Pons (tissue), 1 donor: ENCODE measurements at regions not wholly inside any gene's neighbourhood (a gene's known extent, or its start where the extent isn't known, plus 50 kb on each side); places are given as distances from the start of the nearest gene placed in this dataset.

Source experiments
- DNase-seq: peaks from one replicate; pipeline ENCODE4 v3.0.0-alpha.2; 2016; ENCODE audit warnings: low spot score

DNA sequence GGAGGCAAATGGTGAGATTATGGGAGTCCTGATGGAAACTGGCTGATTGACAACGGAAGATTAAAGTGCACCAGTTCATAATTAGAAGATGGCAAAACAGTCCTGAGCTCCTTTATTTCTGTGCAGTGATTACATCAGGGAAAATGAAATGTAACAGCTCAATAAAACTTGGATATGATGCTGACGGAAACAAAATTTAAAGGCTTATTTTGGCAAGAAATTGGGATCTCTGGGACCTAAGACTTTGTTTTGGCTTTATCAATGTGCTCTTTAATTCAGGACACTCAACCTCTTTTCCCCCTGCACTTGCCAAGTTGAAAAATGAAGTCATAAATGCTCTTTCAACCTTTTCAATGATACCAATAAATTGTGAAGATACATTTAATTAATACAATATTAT is 226.8 kb downstream of the C6orf118 start:
- DNase-seq, result no peak

DNA sequence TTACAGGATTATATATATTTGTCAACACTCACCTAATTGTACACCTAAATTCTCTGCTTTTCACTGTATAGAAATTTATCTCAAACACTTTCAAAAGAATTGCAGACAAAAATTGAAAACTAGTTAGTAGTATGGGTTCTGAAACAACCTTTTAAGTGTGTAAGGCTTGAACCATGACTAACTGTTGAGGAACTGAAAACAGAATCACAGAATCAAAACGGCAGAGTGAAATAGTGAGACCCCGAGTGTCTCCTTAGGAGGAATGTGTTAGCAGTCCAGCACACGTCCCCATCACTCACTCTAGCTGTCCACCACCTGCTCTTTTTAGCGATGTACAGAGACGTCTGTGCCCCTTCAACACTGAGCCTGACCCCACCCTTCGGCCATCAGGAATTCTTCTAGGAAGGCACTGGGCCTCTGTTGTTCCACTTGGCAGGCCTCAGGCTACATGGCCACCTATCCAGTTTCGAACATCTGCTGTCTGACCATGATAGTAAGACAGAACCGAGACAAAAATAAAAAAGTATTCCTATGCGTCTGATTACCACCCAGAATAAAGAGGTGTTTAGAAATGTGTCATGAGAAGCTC is 227.4 kb downstream of the C6orf118 start:
- no peak for DNase-seq

DNA sequence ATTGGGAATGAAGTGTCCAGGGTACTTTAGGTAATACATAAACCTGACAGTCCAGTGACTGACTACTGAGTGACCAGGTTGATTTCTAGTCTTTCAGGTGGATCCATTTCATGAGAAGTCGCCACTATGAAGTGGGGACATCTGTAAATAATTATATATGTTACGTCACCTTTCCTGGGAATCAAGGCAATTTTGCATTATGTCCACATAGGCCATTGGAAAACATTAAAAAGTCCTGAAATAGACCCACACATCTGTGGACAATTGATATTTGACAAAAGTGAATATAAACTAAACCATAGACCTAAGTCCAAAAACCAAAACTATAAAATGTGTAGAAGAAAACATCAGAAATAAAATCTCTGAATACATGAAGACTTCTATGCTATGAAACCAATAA is 231.5 kb downstream of the C6orf118 start:
- DNase-seq, result no peak

DNA sequence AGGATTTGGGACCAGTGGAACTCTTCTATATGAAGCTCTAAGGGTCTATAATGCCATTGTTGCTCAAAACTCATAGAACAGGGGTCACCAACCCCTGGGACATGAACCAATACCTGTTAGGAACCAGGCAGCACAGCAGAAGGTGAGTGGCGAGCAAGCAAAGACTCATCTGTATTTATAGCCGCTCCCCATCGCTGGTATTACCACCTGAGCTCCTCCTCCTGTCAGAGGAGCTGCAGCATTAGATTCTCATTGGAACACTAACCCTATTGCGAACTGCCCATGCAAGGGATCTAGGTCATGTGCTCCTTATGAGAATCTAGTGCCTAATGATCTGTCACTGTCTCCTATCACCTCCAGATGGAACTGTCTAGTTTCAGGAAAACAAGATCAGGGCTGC is 237.5 kb downstream of the C6orf118 start:
- DNase-seq, result no peak

DNA sequence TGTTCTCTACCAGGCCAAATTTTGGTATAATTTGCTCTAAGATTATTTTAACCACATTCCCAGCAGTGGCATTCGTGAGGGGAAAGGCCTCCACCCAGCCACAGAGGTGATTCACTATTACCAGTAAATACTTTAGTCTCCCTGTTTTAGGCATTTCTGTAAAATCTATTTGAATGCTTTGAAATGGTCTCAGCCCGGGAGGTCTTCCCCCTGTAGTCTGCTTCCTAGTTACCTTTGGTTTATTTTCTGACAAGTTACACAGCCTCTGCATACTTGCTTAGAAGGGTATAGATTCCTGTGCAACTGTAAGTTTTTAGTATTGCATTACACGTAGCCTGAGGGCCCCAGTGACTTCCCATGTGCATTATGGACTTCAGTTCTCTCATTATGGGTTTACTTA is 248.7 kb downstream of the C6orf118 start:
- DNase-seq, result no peak

DNA sequence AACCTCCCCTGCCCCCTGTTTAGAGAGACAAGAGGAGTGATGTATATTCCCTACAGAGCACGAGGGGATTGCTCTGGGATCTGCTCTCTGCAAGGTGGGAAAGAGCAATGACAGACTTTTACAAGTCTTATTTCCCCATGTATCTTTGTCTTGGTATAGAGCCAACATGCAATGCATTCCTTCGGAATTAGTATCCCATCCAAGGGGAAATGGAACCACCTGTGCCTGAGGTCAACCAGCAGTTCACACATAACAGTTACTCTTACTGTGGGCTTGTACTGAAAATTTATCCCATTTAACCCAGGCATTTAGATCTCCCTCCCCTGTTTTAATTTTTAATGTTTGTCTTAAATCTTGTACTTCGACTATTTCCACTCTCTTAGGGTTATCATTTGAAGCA is 250.4 kb downstream of the C6orf118 start:
- no peak for DNase-seq

DNA sequence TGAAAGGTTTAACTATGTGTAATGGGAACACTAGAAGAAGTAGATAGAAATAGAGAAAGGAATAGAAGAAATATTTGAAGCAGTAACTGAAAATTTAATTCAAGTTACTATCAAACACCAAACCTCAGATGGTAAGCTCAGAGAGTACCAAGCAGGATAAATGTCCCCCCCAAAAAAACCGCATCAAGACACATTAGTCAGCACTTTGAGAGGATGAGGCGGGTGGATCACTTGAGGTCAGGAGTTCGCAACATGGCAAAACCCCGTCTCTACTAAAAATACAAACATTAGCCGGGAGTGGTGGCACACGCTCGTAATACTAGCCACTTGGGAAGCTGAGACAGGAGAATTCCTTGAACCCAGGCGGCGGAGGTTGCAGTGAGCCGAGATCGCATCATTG is 253.1 kb downstream of the C6orf118 start:
- DNase-seq, result no peak

DNA sequence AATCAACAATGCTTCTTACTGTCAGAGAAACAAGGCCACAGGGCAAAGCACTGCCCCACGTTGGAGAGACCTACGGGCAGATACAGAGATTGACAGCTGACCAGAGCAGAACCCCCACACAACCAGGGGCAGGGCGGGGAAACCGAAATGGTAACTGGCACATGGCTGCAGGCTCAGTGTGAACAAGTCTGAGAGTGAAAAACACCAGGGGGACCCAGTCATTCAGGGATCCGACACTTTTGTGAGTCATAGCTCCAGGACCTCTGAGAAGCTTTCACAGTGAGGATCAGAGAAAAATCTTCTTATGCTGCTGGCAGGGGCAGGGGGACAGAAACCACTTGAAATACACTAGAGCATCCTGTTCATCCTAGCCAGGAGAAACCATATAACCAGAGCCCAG is 254.2 kb downstream of the C6orf118 start:
- DNase-seq, result peak; percentile 43

DNA sequence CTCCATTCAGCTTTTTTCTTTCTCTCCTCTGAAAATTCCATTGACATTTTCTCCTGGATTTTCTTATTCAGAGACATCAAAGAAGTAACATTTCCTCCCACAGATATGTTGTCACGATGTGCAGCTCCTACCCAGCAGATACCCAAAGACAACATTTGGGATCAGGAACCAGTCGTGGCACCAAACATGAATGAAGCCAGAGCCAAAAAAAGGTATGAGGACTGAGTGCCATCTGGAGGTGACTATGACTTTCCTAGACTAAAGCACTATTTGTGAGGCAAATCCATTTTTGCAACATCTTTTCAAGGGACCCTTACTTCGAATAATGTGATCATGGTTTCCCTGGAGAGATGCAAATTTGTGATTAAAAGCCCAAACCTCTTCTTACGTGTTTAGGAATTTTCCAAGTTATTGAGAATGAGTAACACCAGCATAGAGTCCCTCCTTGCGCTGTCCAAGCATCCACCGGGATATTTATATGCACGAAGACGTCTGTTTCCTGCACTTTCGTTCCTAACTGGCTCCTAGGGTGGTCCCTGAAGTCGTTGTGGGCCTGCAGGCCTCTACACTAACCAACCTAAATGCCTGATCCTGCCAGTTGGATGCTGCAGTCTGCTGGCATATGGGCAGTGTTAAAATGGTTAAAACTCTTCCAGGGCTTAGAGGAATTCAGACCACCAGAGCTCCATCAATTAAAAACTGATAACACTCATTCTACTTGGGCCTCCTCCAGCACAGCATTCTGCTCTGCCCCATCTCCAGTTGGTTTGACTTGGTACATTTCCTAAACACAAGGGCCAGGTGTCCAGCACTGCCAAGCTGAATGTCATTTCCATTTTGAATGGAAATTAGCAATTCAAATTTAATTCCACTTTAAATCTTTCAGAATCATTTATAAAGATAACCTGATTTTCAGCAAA is 256.6 kb downstream of the C6orf118 start:
- no peak for DNase-seq

DNA sequence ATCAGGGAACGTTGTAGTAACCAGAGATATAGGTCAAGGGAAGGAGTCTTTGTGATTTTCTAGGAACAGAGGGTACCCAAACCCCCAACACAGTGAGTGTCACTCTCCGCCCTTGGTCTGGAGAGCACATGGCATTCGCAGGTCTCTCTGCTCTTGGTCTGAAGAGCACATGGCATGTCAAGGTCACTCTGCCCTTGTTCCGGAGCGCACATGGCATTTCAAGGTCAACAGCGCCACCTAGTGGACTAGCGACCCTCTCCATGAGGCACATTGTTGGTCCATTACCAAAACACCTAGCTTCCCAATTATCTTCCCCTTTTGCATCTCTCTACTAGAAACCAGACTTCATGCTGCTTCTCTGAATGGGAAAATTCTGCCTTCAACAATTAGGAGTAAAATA is 260.0 kb downstream of the C6orf118 start:
- peak; percentile 6 for DNase-seq

DNA sequence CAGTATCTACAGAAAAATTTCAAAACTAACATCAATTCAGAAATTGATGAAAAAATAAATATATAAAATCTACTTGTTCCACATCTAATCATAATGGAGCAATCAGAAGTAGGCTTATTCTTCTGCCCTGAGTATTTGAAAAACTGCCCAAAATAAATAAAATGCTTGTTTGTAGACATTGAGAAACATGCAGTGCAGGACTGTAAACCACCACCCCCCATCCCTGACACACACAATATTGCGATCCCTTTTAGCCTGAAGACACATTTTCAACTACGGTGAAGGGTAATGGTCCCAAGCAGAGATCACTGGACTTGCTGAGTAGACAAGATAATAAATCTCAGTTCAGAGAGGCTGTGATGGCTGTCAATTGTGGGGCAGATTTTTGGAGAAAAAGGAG is 261.5 kb downstream of the C6orf118 start:
- no peak for DNase-seq

DNA sequence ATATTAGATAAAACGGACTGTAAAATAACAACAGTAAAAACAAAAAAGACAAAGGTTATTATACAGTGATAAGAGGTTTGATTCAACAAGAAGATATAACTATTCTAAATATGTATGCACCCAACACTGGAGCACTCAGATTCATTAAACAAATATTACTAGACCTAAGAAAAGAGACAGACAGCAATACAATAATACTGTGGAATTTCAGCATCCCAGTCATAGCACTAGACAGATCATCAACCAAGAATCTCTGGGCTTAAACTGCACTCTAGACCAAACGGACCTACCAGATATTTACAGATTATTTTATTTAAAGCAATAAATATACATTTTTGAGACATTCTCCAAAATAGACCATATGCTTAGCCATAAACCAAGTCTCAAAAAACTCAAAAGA is 263.8 kb downstream of the C6orf118 start:
- no peak for DNase-seq

DNA sequence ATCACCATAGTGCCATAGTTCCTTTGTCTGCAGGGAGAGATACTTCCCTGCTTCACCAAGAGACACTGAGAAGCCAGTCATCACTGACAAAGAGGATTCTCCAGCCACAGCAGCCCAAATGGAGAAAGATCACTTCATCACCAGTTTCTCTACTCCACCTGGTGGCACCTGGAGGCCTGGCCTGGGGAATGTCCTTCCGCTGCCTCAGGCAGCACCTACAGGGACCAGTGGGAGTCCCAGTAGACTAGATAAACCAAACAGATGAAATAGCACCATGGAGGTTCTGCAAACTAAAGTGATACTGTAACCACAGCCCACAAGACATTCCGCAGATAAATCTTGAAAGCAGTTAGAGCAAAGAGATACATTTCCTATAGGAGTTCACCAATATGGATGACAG is 266.5 kb downstream of the C6orf118 start:
- no peak for DNase-seq

DNA sequence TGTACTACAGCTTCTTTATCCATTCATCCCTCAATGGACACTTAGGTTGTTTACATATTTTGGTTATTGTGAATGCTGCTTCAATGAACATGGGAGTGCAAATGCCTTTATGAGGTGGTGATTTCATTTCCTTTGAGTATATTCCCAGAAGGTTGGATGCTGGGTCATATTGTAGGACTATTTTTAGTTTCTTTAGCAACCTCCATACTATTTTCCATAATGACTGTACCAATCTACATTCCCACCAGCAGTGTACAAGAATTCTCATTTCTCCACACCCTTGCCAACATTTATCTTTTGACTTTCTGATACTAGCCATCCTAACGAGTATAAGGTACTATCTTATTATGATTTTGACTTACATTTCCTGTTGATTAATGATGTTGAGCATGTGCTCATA is 269.0 kb downstream of the C6orf118 start:
- DNase-seq, result no peak

DNA sequence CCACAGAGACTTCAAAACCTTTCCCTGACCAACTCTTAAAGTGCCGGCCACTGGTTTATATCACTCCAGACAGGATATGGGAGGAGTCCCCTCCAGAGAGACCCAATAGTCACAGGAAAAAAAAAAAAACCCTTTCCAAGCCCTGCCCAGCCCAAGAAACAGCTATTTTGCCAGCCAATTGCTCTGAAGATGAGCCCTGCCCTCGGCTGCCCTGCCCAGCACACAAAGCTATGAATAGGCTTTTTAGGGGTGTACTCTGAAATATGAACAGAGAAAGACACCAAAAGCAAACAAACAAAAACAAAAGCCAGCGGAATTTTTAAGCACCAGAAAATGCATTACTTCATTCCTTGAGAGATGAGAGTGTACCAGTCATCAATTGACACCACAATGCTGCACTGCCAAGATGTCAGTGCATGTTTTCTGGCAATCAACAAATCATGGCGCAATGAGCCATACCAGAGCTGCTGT is 275.1 kb downstream of the C6orf118 start:
- no peak for DNase-seq

DNA sequence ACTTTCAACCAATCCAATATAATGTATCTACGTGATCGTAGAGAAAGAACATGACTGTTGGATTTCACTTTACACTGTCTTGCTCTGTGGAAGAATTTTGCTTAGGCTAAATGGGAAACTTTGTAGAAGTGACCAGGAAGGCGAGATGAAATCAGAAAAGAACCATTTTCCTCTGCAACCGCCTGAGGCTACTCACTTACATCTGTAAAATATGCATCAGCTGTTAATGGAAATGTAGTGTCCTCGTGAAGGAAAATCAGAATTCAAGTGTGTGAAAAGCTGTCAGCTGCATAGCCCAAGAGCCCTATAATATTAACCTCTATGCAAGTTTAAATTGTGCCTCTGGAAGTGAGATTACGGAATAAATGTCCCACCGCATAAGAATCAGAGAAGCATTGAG is 277.9 kb downstream of the C6orf118 start:
- DNase-seq, result no peak

DNA sequence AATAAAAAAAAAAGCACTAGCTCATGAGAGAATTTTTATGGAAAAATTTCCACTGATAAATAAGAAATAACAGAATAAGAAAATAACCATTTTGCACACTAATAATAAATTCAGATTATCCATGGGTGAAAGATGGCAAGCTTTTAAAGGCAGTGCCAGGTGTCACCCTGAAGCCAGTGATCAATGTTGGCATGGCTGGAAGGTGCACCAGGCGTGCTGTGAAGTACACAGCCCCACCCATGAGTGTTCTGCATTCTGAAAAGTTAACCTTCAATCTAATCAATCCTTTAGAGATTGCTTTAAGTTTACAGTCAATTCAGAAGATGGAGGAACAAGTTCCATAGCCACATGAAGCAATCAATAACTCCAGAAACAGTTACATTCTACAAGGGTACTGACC is 284.4 kb downstream of the C6orf118 start:
- DNase-seq, result no peak

DNA sequence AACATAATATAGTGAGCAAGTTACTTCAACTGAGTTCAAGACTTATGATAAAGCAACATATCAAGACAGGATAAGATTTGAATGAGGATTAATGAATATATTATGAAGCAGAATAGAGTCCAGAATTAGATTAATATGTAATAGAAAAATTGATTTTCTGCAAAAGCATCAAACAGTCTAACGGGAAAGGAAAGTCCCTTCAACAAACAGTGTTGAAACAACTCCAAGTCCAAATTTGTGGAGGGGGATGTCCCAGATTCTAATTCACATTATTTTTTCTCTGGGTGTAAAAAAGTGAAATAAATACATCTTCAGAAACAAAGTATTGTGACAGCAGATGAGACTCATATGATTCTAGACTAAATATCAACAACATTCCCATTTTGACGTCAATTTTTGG is 289.7 kb downstream of the C6orf118 start:
- DNase-seq, result no peak

DNA sequence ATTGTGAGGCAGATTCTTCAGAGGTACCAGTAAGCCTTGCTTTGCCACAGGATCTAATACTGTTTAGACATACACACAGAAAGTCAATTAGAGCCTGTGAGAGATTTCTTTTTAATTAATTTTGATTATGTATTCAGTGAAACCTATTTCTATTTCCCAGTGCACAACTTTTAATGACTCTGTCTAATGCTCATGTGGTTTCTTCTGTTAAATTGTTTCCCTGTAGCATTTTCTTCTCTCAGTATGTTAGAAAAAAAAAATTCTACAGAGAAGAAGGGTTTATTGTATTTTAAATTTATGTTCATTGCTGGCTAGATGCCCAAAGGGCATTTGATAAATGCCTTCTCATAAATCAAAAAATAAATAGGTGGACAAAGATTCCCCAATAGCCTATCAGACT is 293.7 kb downstream of the C6orf118 start:
- DNase-seq, result no peak

DNA sequence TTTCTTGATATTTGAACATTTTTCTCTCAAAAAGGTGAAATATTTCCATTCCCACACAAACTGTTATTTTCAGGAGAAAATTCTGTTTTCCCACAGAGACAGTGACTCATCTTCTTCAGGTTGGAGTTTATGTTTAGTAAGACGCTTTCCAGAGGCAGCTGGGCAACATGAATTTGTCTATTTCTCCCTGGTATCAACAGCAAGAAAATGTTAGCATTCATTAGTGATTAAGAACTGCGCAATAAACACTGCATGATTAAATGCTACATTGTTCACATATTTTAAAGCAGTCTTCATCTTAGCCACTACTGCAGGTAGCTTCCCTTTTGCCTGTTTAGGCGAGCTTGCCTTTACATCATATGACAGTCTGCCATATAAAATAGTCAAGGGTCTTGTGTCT is 295.7 kb downstream of the C6orf118 start:
- peak; percentile 4 for DNase-seq

DNA sequence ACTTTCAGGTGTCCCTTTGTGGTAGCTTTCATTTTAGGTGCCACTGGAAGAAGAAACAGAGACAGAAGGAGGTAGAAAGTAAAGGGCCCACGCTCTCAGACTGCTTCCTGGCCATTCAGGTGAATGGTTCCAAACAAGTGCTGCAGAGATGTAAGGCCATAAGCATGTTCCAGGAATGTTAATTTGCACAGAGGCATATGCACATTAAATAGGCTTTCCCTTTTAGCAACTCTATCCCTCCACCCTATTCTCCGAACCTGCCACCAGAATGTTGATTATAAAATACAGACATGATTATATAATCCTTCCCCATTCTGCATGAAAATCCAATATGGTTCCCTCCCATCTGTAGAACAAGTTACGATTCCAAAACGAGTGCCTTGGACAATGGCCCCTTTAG is 297.2 kb downstream of the C6orf118 start:
- no peak for DNase-seq

DNA sequence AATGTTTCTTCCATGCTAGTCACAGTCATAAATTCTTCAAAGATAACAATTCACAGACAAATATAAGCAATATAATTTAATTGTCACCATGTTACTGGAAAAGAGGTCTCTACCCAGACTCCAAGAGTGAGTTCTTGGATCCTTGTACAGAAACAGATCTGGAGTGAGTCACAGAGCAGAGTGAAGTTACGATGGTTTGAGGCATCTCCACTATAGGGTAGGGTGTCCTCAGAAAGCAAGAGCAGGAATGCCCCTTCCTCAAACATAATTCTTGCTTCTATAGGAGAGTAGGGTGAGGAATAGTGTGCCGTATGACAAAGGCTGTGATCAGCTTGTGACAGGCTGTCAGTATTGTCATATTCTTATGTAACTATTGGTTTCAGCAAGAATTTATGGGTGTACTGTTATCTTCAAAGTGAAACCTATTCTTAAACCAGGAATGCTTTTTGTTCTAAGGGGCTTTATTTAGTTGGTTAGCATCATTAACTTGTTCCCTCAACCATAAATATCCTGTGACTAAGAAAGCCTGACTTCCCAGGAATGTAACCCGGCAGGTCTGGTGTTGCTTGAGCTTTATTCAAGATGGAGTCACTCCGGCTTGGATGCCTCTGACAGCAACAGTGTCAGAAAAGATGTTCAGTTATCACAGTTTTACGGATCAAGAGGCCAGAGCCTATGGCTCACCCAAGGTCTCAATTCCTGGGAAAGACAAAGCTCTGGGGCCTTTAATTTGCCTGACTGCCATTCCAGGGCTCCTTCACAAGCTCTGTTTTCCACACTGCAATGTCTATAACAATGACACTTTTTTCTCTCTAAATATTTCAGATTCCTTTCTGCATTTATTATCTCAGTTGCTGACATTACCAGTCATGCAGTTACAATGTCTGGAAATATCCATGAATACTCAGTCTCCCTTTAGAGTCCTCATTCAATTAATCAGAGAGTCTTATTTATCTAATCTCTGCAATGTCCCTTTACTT is 298.6 kb downstream of the C6orf118 start:
- DNase-seq, result no peak
